GM23338 (cell line): ENCODE measurements at regions not wholly inside any gene's neighbourhood (a gene's known extent, or its start where the extent isn't known, plus 50 kb on each side); places are given as distances from the start of the nearest gene placed in this dataset.
"Not testable (repeated sequence)": the region's sequence is repeated elsewhere in the genome, so short reads cannot be mapped to it uniquely, and the experiment has no call there.

ENCODE experiments used
- ATAC-seq: fragments of 200-7000 bp; cut with Tn5 transposase; 3 replicates; pipeline ENCODE4 v1.9.1; 2020
- DNase-seq: peaks from one replicate; pipeline ENCODE4 v3.0.0-alpha.2; 2015; ENCODE audit warnings: low spot score
- H2AFZ ChIP-seq: fragments of 200-600 bp; sonication (generic); 2 replicates; pipeline ENCODE4 v1.8.0; 2016; ENCODE audit warnings: antibody characterized with exemption, mild to moderate bottlenecking, moderate library complexity
- H3F3A ChIP-seq: fragments of 200-600 bp; sonication (generic); replicated peaks from 2 replicates; pipeline ENCODE4 v1.8.0; 2017; ENCODE audit warnings: antibody characterized with exemption, mixed run types, low read depth
- H3K27ac ChIP-seq: fragments of 200-600 bp; sonication (generic); 2 replicates; pipeline ENCODE4 v1.6.1; 2016; ENCODE audit warnings: low read depth
- H3K27me3 ChIP-seq: fragments of 200-600 bp; sonication (generic); 2 replicates; pipeline ENCODE4 v1.8.0; 2016; ENCODE audit warnings: mild to moderate bottlenecking, mixed run types, moderate library complexity; ENCODE audit not compliant: insufficient read depth
- H3K36me3 ChIP-seq: fragments of 200-600 bp; sonication (generic); 2 replicates; pipeline ENCODE4 v1.8.0; 2016; ENCODE audit warnings: mild to moderate bottlenecking; ENCODE audit not compliant: insufficient read depth
- H3K4me1 ChIP-seq: fragments of 200-600 bp; sonication (generic); 2 replicates; pipeline ENCODE4 v1.8.0; 2016; ENCODE audit warnings: mild to moderate bottlenecking, moderate library complexity; ENCODE audit not compliant: insufficient read depth
- H3K4me2 ChIP-seq: fragments of 200-600 bp; sonication (generic); 2 replicates; pipeline ENCODE4 v1.7.1; 2017; ENCODE audit warnings: mixed run types
- H3K4me3 ChIP-seq: fragments of 200-600 bp; sonication (generic); 2 replicates; pipeline ENCODE4 v1.6.1; 2016; ENCODE audit warnings: mixed run types
- H3K79me2 ChIP-seq: fragments of 200-600 bp; sonication (generic); replicated peaks from 2 replicates; pipeline ENCODE4 v1.8.0; 2017; ENCODE audit warnings: mild to moderate bottlenecking; ENCODE audit not compliant: insufficient read depth
- H3K9me2 ChIP-seq: fragments of 200-600 bp; sonication (generic); 2 replicates; pipeline ENCODE4 v1.8.0; 2017; ENCODE audit not compliant: insufficient read depth
- H4K20me1 ChIP-seq: fragments of 200-600 bp; sonication (generic); replicated peaks from 2 replicates; pipeline ENCODE4 v1.8.0; 2017; ENCODE audit warnings: mild to moderate bottlenecking; ENCODE audit not compliant: insufficient read depth
- H3K27ac Mint-ChIP-seq: 2 replicates; pipeline ENCODE4 v1.8.0; 2020; ENCODE audit warnings: inconsistent platforms, mild to moderate bottlenecking, moderate library complexity, mixed read lengths
- H3K27me3 Mint-ChIP-seq: 3 replicates; pipeline ENCODE4 v1.8.0; 2022; ENCODE audit warnings: low read depth, mild to moderate bottlenecking, moderate library complexity, mixed read lengths, inconsistent platforms; ENCODE audit not compliant: insufficient read depth, poor library complexity
- H3K36me3 Mint-ChIP-seq: 3 replicates; pipeline ENCODE4 v1.8.0; 2021; ENCODE audit warnings: low read depth, mild to moderate bottlenecking, inconsistent platforms, moderate library complexity, mixed read lengths
- H3K4me1 Mint-ChIP-seq: 3 replicates; pipeline ENCODE4 v1.8.0; 2020; ENCODE audit warnings: mild to moderate bottlenecking, inconsistent platforms, mixed read lengths
- H3K4me3 Mint-ChIP-seq: 3 replicates; pipeline ENCODE4 v1.8.0; 2021; ENCODE audit warnings: moderate library complexity, mild to moderate bottlenecking, inconsistent platforms, mixed read lengths
- H3K9me3 Mint-ChIP-seq: 3 replicates; pipeline ENCODE4 v1.8.0; 2020; ENCODE audit warnings: moderate library complexity, mild to moderate bottlenecking, inconsistent platforms, mixed read lengths
- CREB1 ChIP-seq: fragments of 250-450 bp; sonication (Bioruptor Pico); IDR thresholded peaks from 2 replicates; pipeline ENCODE4 v1.5.0; 2020; ENCODE audit warnings: low read depth, mild to moderate bottlenecking, moderate library complexity
- EZH2 ChIP-seq: fragments of 200-600 bp; sonication (generic); IDR thresholded peaks from one replicate; pipeline ENCODE4 v1.8.0; 2017; ENCODE audit warnings: antibody characterized with exemption, mild to moderate bottlenecking, low read depth; ENCODE audit not compliant: unreplicated experiment
- EZH2phosphoT487 ChIP-seq: fragments of 200-600 bp; sonication (generic); IDR thresholded peaks from one replicate; pipeline ENCODE4 v1.8.1; 2018; ENCODE audit warnings: antibody characterized with exemption; ENCODE audit not compliant: unreplicated experiment
- JUNB ChIP-seq: IDR thresholded peaks from one replicate; pipeline ENCODE4 v1.6.1; 2016; ENCODE audit warnings: antibody characterized with exemption; ENCODE audit not compliant: unreplicated experiment
- NANOG ChIP-seq: IDR thresholded peaks from 2 replicates; pipeline ENCODE4 v1.6.1; 2016; ENCODE audit warnings: antibody characterized with exemption, borderline replicate concordance
- POLR2AphosphoS5 ChIP-seq: IDR thresholded peaks from 2 replicates; pipeline ENCODE4 v1.6.1; 2016; ENCODE audit warnings: antibody characterized with exemption, low read depth
- STAT1 ChIP-seq: IDR thresholded peaks from one replicate; pipeline ENCODE4 v1.6.1; 2016; ENCODE audit warnings: antibody characterized with exemption; ENCODE audit not compliant: unreplicated experiment
- TF ChIP-seq, protein P1 (sequence below): IDR thresholded peaks from 2 replicates; pipeline ENCODE4 v1.6.1; 2016; ENCODE audit warnings: antibody characterized with exemption
- TF ChIP-seq, protein P2 (sequence below), 2 experiments: fragments of 200-600 bp in 1 of 2; sonication (generic) in 1 of 2; conservative IDR thresholded peaks; 2 replicates each; pipeline versions ENCODE4 v1.5.1 to v1.6.1; 2016 to 2017; ENCODE audit warnings: antibody characterized with exemption in 2 of 2, low read depth in 2 of 2, mild to moderate bottlenecking in 2 of 2, moderate library complexity in 1 of 2
- TF ChIP-seq, protein P3 (sequence below): IDR thresholded peaks from one replicate; pipeline ENCODE4 v1.6.1; 2018; ENCODE audit warnings: antibody characterized with exemption; ENCODE audit not compliant: unreplicated experiment

DNA sequence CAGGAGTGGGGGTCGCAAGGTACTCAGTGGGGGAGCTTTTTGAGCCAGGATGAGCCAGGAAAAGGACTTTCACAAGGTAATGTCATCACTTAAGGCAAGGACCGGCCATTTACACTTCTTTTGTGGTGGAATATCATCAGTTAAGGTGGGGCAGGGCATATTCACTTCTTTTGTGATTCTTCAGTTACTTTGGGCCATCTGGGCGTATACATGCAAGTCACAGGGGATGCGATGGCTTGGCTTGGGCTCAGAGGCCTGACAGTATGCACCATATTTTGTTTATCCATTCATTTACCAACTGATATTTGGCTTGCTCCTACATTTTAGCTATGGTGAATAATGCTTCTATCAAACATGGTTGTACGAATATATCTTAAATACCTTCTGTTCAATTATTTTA, 1728.1 kb upstream of the AGA start:
- H3K4me1 ChIP-seq: peaks cover 40% of the 10 kb centered on the region
- peak overlapping the region; percentile 98 for H3K27ac ChIP-seq
- Mint-ChIP-seq H3K9me3 (peaks cover 19% of the 10 kb centered on the region; the same call in 2 of the 3 replicates), H3K27me3 (peaks cover 45% of the 10 kb centered on the region), H3K27ac (peak overlapping the region; percentile 97), H3K4me1 (peaks cover 46% of the 10 kb centered on the region), H3K4me3 (peak overlapping the region; percentile 94), H3K36me3 (peaks cover 60% of the 10 kb centered on the region)
- H3K4me2 ChIP-seq: peak overlapping the region; percentile 70
- H2AFZ ChIP-seq, H3K27me3 ChIP-seq, H4K20me1 ChIP-seq, H3K9me2 ChIP-seq, H3F3A ChIP-seq, DNase-seq, H3K36me3 ChIP-seq: not testable (repeated sequence)
- peak; percentile 80 for TF ChIP-seq NANOG
- H3K4me3 ChIP-seq: peak overlapping the region; percentile 62
- ATAC-seq: peak; percentile 32
- peaks cover 63% of the 10 kb centered on the region for H3K79me2 ChIP-seq

DNA sequence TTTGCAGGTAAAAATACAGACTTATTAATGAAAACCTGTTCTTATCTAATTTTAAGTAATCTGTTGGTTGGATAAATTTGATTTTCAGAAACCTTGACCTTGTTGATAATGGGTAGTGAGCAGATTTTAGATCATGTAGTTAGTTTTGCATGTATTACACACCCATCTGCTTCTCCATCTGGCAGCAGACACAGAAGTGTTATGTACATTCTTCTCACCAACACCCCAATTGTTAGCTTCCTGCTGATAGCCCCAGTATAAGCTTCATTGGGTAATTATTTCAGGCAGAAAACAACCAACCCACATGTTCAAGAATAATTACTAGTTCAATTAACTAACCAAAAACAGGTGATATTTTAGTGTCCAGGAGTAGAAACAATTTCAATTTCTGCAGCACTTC, 1740.5 kb upstream of the AGA start:
- Histone ChIP-seq H3K27me3 (no peaks in the 10 kb centered on the region), H3K4me3 (no peak overlapping the region), H3K36me3 (no peaks in the 10 kb centered on the region), H3K4me2 (no peak overlapping the region), H4K20me1 (no peaks in the 10 kb centered on the region), H2AFZ (no peak overlapping the region), H3F3A (no peaks in the 10 kb centered on the region), H3K9me2 (no peaks in the 10 kb centered on the region), H3K79me2 (peaks cover 29% of the 10 kb centered on the region), H3K4me1 (peaks cover 5% of the 10 kb centered on the region; the same call in 1 of the 2 replicates), H3K27ac (no peak overlapping the region)
- Mint-ChIP-seq H3K27me3 (peaks cover 4% of the 10 kb centered on the region), H3K9me3 (peaks cover 10% of the 10 kb centered on the region; the same call in 2 of the 3 replicates), H3K27ac (no peak overlapping the region), H3K36me3 (peaks cover 24% of the 10 kb centered on the region; the same call in 2 of the 3 replicates), H3K4me1 (peaks cover 15% of the 10 kb centered on the region), H3K4me3 (no peak overlapping the region)
- ATAC-seq (no peak), DNase-seq (no peak)
- TF ChIP-seq, protein P1, sequence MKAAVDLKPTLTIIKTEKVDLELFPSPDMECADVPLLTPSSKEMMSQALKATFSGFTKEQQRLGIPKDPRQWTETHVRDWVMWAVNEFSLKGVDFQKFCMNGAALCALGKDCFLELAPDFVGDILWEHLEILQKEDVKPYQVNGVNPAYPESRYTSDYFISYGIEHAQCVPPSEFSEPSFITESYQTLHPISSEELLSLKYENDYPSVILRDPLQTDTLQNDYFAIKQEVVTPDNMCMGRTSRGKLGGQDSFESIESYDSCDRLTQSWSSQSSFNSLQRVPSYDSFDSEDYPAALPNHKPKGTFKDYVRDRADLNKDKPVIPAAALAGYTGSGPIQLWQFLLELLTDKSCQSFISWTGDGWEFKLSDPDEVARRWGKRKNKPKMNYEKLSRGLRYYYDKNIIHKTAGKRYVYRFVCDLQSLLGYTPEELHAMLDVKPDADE: no peak
- TF ChIP-seq, protein P2, sequence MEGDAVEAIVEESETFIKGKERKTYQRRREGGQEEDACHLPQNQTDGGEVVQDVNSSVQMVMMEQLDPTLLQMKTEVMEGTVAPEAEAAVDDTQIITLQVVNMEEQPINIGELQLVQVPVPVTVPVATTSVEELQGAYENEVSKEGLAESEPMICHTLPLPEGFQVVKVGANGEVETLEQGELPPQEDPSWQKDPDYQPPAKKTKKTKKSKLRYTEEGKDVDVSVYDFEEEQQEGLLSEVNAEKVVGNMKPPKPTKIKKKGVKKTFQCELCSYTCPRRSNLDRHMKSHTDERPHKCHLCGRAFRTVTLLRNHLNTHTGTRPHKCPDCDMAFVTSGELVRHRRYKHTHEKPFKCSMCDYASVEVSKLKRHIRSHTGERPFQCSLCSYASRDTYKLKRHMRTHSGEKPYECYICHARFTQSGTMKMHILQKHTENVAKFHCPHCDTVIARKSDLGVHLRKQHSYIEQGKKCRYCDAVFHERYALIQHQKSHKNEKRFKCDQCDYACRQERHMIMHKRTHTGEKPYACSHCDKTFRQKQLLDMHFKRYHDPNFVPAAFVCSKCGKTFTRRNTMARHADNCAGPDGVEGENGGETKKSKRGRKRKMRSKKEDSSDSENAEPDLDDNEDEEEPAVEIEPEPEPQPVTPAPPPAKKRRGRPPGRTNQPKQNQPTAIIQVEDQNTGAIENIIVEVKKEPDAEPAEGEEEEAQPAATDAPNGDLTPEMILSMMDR (conservative IDR thresholded peaks at IDR 0.05; ENCODE audit: low read depth in 2 of 2): no peak
- TF ChIP-seq EZH2 (no peak), EZH2phosphoT487 (no peak), JUNB (no peak), STAT1 (no peak), NANOG (no peak), CREB1 (CRISPR knock-in tag) (no peak), POLR2AphosphoS5 (no peak)
- TF ChIP-seq, protein P3, sequence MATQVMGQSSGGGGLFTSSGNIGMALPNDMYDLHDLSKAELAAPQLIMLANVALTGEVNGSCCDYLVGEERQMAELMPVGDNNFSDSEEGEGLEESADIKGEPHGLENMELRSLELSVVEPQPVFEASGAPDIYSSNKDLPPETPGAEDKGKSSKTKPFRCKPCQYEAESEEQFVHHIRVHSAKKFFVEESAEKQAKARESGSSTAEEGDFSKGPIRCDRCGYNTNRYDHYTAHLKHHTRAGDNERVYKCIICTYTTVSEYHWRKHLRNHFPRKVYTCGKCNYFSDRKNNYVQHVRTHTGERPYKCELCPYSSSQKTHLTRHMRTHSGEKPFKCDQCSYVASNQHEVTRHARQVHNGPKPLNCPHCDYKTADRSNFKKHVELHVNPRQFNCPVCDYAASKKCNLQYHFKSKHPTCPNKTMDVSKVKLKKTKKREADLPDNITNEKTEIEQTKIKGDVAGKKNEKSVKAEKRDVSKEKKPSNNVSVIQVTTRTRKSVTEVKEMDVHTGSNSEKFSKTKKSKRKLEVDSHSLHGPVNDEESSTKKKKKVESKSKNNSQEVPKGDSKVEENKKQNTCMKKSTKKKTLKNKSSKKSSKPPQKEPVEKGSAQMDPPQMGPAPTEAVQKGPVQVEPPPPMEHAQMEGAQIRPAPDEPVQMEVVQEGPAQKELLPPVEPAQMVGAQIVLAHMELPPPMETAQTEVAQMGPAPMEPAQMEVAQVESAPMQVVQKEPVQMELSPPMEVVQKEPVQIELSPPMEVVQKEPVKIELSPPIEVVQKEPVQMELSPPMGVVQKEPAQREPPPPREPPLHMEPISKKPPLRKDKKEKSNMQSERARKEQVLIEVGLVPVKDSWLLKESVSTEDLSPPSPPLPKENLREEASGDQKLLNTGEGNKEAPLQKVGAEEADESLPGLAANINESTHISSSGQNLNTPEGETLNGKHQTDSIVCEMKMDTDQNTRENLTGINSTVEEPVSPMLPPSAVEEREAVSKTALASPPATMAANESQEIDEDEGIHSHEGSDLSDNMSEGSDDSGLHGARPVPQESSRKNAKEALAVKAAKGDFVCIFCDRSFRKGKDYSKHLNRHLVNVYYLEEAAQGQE: no peak
